WTC11 (cell line): ENCODE measurements at regions not wholly inside any gene's neighbourhood (a gene's known extent, or its start where the extent isn't known, plus 50 kb on each side); places are given as distances from the start of the nearest gene placed in this dataset.

Source experiments
- CREB1 ChIP-seq: sonication (generic); formaldehyde crosslinking; IDR thresholded peaks from 2 replicates; pipeline ENCODE4 v1.8.0; 2023; ENCODE audit warnings: mild to moderate bottlenecking, missing genetic modification reagents
- MYBL2 ChIP-seq: sonication (generic); formaldehyde crosslinking; IDR thresholded peaks from 2 replicates; pipeline ENCODE4 v1.8.1; 2023; ENCODE audit warnings: mild to moderate bottlenecking, moderate library complexity, missing genetic modification reagents
- TEAD4 ChIP-seq: sonication (generic); formaldehyde crosslinking; IDR thresholded peaks from 2 replicates; pipeline ENCODE4 v1.8.0; 2022; ENCODE audit warnings: mild to moderate bottlenecking, missing genetic modification reagents
- TF ChIP-seq, protein P1 (sequence below): fragments of 200-600 bp; IDR thresholded peaks from 2 replicates; pipeline ENCODE4 v1.8.0; 2022; ENCODE audit warnings: antibody characterized with exemption

DNA sequence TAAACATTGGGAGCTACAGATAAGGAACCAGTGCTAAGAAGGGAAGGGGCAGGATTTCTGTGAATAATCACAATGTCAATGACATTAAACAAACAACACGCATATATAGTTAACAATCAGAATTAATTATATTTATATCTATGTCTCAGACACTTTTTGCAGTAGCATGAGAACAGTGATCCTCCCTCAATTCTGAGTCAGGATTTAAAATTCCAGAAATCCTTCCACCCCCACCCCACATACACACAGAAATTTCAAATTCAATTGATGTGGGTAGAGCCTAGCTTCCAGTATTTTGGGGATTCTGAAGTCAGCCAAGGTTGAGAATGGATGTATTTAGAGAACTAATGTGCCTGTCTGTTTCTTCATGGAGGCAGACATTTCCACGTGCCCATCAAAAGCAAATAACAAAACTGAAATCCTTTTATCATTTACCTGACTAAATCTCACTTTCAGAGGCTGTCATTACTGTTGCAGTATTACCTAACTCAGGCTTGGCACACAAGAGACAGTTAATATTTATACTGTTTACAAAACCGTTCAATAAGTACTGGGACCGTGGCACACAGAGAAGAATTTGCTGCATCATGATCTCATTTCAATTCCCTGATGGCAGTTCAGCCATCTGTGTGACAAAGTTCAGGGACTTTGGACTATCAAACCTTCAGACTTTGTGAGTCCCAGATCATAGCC is 116.6 kb upstream of the PALS2 start:
- TF ChIP-seq MYBL2 = no peak
- TF ChIP-seq, protein P1, sequence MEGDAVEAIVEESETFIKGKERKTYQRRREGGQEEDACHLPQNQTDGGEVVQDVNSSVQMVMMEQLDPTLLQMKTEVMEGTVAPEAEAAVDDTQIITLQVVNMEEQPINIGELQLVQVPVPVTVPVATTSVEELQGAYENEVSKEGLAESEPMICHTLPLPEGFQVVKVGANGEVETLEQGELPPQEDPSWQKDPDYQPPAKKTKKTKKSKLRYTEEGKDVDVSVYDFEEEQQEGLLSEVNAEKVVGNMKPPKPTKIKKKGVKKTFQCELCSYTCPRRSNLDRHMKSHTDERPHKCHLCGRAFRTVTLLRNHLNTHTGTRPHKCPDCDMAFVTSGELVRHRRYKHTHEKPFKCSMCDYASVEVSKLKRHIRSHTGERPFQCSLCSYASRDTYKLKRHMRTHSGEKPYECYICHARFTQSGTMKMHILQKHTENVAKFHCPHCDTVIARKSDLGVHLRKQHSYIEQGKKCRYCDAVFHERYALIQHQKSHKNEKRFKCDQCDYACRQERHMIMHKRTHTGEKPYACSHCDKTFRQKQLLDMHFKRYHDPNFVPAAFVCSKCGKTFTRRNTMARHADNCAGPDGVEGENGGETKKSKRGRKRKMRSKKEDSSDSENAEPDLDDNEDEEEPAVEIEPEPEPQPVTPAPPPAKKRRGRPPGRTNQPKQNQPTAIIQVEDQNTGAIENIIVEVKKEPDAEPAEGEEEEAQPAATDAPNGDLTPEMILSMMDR = no peak
- no peak for TF ChIP-seq CREB1 (CRISPR knock-in tag)
- no peak for TF ChIP-seq TEAD4 (CRISPR knock-in tag)
